WERI-Rb-1 (cell line): ENCODE measurements at regions not wholly inside any gene's neighbourhood (a gene's known extent, or its start where the extent isn't known, plus 50 kb on each side); places are given as distances from the start of the nearest gene placed in this dataset.

Source experiments
- DNase-seq: peaks from one replicate; pipeline ENCODE4 v3.0.0-alpha.2; 2020
- H3K27ac ChIP-seq: fragments of 250-450 bp; sonication (Bioruptor Pico); 2 replicates; pipeline ENCODE4 v1.5.1; 2020; ENCODE audit warnings: mild to moderate bottlenecking, moderate library complexity
- H3K27me3 ChIP-seq: fragments of 250-450 bp; sonication (Bioruptor Pico); 2 replicates; pipeline ENCODE4 v1.5.1; 2021; ENCODE audit warnings: mild to moderate bottlenecking, low read depth, moderate library complexity; ENCODE audit not compliant: insufficient read depth, severe bottlenecking
- H3K36me3 ChIP-seq: fragments of 250-450 bp; sonication (Bioruptor Pico); 2 replicates; pipeline ENCODE4 v1.5.1; 2020; ENCODE audit warnings: mild to moderate bottlenecking, moderate library complexity
- H3K4me3 ChIP-seq: 2 replicates; pipeline ENCODE4 v1.5.1; 2011; ENCODE audit warnings: low read depth, mild to moderate bottlenecking, control low read depth, low read length
- H3K9me3 ChIP-seq: fragments of 250-450 bp; sonication (Bioruptor Pico); 2 replicates; pipeline ENCODE4 v1.5.1; 2021; ENCODE audit warnings: mild to moderate bottlenecking, moderate library complexity; ENCODE audit not compliant: severe bottlenecking
- CTCF ChIP-seq: IDR thresholded peaks from 2 replicates; pipeline ENCODE4 v1.5.1; 2011; ENCODE audit warnings: low read depth, mild to moderate bottlenecking, control low read depth, inconsistent platforms, low read length

GRCh38 chr7:26437003-26437532, 145.4 kb downstream of the SNX10 start:
- no peak for DNase-seq
- Histone ChIP-seq H3K27ac (no peak overlapping the region), H3K4me3 (no peak overlapping the region), H3K36me3 (no peaks in the 10 kb centered on the region), H3K9me3 (peaks cover 2% of the 10 kb centered on the region), H3K27me3 (no peaks in the 10 kb centered on the region)
- TF ChIP-seq CTCF = no peak

GRCh38 chr7:26438078-26438477, 146.4 kb downstream of the SNX10 start:
- no peaks in the 10 kb centered on the region for H3K27me3 ChIP-seq
- H3K9me3 ChIP-seq = peaks cover 2% of the 10 kb centered on the region
- no peak overlapping the region for H3K27ac ChIP-seq
- H3K4me3 ChIP-seq = no peak overlapping the region
- no peaks in the 10 kb centered on the region for H3K36me3 ChIP-seq
- no peak for DNase-seq
- TF ChIP-seq CTCF = no peak

GRCh38 chr7:26439521-26440232, 148.0 kb downstream of the SNX10 start:
- peak; percentile 81 for DNase-seq
- no peak for TF ChIP-seq CTCF
- Histone ChIP-seq H3K27me3 (no peaks in the 10 kb centered on the region), H3K4me3 (peak overlapping the region; percentile 3; the same call in 1 of the 2 replicates), H3K36me3 (no peaks in the 10 kb centered on the region), H3K27ac (peak overlapping the region; percentile 73), H3K9me3 (no peaks in the 10 kb centered on the region)

DNA sequence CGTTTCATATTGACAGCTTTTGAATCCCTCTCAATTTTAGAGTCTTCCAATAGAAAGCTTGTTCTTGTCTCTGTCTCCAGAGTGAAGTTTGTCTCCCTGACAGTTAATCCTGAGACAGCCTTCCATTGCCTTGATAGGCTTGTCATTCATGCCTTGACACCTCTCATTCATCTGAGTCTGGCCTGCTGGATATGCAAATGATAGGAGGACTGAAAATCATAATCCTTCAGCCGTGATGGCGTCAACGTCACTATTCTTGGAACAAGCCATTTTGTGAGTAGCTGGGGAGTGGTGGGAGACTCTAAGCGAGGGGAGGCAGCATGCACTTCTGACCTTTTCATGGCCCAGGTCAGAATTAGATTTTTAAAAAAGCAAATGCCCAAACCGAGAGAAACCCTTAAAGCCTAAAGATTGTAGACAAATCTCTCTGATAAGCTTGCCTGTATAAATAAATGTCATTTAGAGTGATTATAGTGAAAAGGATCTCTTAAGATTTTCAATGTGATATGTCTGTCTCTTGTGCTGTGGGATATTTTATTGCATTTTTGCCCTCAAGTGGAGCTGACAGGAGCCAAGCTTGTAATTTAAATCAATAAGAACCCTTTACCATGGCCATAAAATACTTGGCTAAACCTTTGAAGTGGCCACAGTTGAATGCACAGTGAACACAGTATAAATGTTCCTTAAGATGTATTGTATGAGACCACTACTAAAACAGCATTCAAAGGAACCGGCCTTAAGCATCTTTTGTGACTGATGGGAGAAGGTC, 148.8 kb downstream of the SNX10 start:
- DNase-seq = peak; percentile 22

GRCh38 chr7:26441002-26441521, 149.4 kb downstream of the SNX10 start:
- Histone ChIP-seq H3K4me3 (no peak overlapping the region), H3K9me3 (no peaks in the 10 kb centered on the region), H3K27me3 (no peaks in the 10 kb centered on the region), H3K36me3 (no peaks in the 10 kb centered on the region), H3K27ac (peak overlapping the region; percentile 73)
- no peak for DNase-seq
- no peak for TF ChIP-seq CTCF

More for the DNA sequence above, 148.8 kb downstream of the SNX10 start:
- TF ChIP-seq CTCF = no peak
- peak overlapping the region; percentile 73 for H3K27ac ChIP-seq
- H3K27me3 ChIP-seq = no peaks in the 10 kb centered on the region
- no peak overlapping the region for H3K4me3 ChIP-seq
- H3K9me3 ChIP-seq = no peaks in the 10 kb centered on the region
- no peaks in the 10 kb centered on the region for H3K36me3 ChIP-seq
